Bronchial epithelial cell (primary cell): ENCODE measurements at regions not wholly inside any gene's neighbourhood (a gene's known extent, or its start where the extent isn't known, plus 50 kb on each side); places are given as distances from the start of the nearest gene placed in this dataset.
A peak's percentile ranks its signal among the peaks of the same experiment; 100 is the strongest.

Experiments used
- DNase-seq: peaks from one replicate; pipeline ENCODE4 v3.0.0-alpha.2; 2010; ENCODE audit warnings: low read depth
- FAIRE-seq: peaks from 2 replicates; lab custom pipeline; 2011; peaks lifted over from hg19 to GRCh38; lab: Jason Lieb, UNC
- H3K27me3 ChIP-seq: 2 replicates; pipeline ENCODE4 v1.5.1; 2011; ENCODE audit warnings: low read length; ENCODE audit not compliant: control insufficient read depth, insufficient read depth
- H3K36me3 ChIP-seq: 2 replicates; pipeline ENCODE4 v1.5.1; 2011; ENCODE audit warnings: low read length; ENCODE audit not compliant: control insufficient read depth, insufficient read depth
- H3K4me3 ChIP-seq: 2 replicates; pipeline ENCODE4 v1.5.1; 2011; ENCODE audit warnings: mild to moderate bottlenecking, low read depth, low read length, control low read depth
- TF ChIP-seq, protein P1 (sequence below): IDR thresholded peaks from 2 replicates; pipeline ENCODE4 v1.5.1; 2011; ENCODE audit warnings: mild to moderate bottlenecking, moderate library complexity, low read length, control low read depth, inconsistent platforms; ENCODE audit not compliant: insufficient read depth, severe bottlenecking

DNA sequence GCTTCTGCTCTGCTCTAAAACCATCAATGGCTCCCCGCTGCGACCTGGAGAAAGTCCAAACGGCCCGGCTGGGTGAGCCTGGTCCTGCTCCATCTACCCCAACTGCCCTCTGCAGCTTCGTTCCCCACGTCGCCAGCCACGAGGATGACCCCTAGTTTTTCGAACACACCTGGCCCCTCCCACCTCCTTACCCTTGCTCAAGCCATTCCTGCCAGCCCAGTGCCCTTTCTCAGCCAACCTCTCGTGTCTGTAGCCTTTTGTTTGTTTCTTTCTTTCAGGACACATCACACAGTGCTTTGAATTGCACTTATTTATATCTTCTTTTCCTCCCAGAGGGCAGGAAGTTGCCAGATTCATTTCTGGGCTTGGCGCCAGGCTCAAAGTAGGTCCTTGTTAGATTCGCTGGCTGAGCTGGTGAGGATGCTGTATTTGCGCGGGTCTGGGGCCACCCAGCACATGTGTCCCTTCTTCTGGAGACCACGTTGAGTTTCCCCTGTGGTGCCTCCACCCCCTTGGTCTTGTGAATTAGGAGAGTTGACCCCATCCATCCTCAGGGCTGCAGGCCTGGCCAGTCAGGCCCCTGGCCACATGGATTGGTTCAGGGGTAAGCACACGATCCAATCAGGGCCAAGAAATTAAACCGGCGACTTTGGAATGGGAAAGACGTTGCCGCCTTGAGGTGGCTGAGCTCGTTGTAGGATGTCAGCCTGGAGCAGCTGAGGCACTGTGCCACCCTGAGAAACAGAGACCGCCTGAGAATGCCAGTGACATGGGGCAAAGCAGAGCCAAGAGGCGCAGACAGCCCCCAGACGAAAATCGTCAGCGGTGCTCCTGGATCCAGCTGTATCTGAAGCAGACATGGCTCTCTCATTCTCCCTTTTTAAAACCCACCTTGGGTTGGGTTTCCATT lies 156.0 kb downstream of the CEBPB start:
- Histone ChIP-seq H3K27me3 (no peaks in the 10 kb centered on the region), H3K36me3 (no peaks in the 10 kb centered on the region), H3K4me3 (no peak overlapping the region)
- FAIRE-seq (no peak), DNase-seq (peak; percentile 56)
- TF ChIP-seq, protein P1, sequence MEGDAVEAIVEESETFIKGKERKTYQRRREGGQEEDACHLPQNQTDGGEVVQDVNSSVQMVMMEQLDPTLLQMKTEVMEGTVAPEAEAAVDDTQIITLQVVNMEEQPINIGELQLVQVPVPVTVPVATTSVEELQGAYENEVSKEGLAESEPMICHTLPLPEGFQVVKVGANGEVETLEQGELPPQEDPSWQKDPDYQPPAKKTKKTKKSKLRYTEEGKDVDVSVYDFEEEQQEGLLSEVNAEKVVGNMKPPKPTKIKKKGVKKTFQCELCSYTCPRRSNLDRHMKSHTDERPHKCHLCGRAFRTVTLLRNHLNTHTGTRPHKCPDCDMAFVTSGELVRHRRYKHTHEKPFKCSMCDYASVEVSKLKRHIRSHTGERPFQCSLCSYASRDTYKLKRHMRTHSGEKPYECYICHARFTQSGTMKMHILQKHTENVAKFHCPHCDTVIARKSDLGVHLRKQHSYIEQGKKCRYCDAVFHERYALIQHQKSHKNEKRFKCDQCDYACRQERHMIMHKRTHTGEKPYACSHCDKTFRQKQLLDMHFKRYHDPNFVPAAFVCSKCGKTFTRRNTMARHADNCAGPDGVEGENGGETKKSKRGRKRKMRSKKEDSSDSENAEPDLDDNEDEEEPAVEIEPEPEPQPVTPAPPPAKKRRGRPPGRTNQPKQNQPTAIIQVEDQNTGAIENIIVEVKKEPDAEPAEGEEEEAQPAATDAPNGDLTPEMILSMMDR: no peak

DNA sequence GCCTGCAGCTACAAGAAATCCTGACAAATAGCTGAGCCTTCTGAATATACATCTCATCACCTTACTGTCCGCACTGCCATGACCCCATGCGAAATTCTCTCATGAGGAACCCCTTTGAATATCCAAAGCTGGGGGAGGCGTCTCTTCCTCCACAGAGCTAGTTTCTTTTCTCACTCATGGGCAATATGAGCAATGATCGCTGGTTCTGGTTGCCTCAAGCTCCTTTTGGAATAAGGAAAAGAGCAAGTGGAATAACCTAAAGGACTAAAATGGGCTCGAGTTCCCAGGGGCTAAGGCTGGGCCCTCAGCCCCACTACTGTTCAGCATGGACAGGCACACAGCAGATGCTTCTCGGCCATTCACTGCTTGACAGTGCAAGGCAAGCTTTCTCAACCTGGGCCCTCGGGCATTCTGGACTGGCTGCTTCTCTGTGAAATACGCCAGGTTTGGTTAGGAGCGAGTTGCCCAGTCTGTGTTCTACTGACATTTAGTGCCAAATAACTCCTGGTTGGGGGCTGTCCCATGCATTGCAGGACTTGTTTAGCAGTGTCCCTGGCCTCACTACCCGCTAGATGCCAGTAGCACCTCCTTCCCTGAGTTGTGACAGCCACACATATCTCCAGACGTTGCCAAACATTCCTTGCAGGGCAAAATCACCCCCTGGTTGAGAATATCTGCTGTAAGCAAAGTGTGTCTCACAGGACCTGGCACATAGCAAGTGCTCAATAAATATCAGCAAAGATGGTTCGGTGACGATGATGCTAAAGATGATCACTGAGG lies 156.8 kb downstream of the CEBPB start:
- Histone ChIP-seq H3K4me3 (no peak overlapping the region), H3K36me3 (no peaks in the 10 kb centered on the region), H3K27me3 (no peaks in the 10 kb centered on the region)
- TF ChIP-seq, protein P1: no peak
- no peak for DNase-seq
- no peak for FAIRE-seq

DNA sequence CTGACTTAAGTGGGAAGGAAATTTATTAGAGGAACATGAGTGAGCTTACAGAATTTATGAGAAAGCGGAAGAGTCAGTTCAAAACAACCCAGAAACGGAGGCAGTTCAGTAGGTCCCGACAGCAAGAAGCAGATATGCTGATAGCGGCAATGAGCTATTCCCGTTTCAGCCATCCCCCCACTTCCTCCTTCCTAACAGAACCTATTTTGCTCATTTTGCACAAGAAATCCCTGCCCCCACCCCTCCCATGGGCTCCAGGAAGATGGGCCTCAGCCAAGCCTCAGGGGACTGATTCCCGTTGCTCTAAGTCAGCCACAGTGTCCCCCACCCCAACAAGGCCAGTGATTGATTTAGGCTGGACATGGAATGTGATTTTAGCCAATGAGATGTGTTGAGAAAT lies 157.5 kb downstream of the CEBPB start:
- no peak for FAIRE-seq
- DNase-seq: no peak
- Histone ChIP-seq H3K4me3 (no peak overlapping the region), H3K36me3 (no peaks in the 10 kb centered on the region), H3K27me3 (no peaks in the 10 kb centered on the region)
- TF ChIP-seq, protein P1: no peak

DNA sequence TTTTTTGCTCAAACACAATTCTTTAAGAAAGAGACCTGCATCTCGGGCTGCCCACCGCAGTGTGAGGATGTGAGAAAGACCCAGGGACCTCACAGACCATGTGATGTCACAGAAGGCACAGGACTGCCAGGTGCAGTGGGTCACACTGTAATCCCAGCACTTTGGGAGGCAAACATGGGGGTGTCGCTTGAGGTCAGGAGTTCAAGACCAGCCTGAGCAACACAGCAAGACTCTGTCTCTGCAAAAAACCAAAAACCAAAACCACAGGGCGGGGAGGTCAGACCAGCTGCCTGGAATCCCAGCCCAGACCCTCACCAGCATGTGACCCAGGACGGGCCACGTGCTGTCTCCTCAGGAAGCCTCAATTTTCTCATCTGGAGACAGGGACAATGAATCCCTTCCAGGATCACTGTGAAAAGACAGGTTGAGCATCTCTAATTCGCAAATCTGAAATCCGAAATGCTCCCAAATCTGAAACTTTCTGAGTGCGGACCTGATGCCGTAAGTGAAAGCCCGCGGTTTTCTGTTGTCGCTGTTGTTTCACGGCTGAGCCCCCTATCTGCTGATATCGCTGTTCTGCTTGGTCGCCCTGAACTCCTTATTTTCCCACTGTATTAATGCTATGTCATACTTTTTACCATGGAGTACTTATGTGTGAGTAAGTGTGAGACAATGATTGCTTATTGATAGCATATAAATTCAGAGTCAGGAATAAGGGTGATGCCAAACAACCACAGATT lies 159.5 kb upstream of the PTPN1 start:
- H3K27me3 ChIP-seq: peaks cover 2% of the 10 kb centered on the region
- no peak overlapping the region for H3K4me3 ChIP-seq
- H3K36me3 ChIP-seq: no peaks in the 10 kb centered on the region
- TF ChIP-seq, protein P1: no peak
- DNase-seq (no peak), FAIRE-seq (no peak)

DNA sequence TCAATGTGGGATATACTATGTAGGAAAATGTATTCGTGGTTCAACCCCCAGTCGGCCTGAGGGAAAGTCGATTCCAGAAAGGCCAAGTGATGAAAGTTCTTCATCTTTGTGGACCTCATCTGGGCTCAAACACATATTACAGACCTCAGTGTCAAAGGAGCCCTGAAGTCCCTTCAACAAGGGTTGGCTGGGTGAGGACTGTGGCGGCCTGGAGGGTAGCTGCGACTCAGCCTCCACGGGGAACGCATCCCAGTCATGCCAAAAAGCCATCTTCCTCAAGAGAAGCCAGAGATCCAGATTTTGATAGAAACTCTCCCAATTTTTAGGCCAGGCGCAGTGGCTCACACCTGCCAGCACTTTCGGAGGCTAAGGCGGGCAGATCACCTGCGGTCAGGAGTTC lies 158.6 kb upstream of the PTPN1 start:
- peaks cover 2% of the 10 kb centered on the region for H3K27me3 ChIP-seq
- no peak for FAIRE-seq
- H3K36me3 ChIP-seq: no peaks in the 10 kb centered on the region
- no peak for DNase-seq
- TF ChIP-seq, protein P1: no peak
- H3K4me3 ChIP-seq: no peak overlapping the region
